ENCODE measurements at regions not wholly inside any gene's neighbourhood (a gene's known extent, or its start where the extent isn't known, plus 50 kb on each side); places are given as distances from the start of the nearest gene placed in this dataset.

- in situ Hi-C loops (cut with HindIII; ENCODE audit: extremely low pct_ligation_motif_present, low pct_unique_long_range_greater_than_20kb), result no loop called here
- CTCF ChIA-PET (ENCODE audit: low intra/inter-chr PET ratio, low total read pairs), result interaction anchor here (6.2 kb wide), 1 partner anchor 142 kb away, joined by 126 read pairs; no protein-coding TSS in a partner anchor
- Histone ChIP-seq H3K36me3 (replicated peaks in 1 of 2; ENCODE audit: control insufficient read depth in 1 of 2, insufficient read depth in 2 of 2, low read length in 2 of 2) (no peaks in the 10 kb centered on the region), H3K4me3 (replicated peaks in 1 of 3; ENCODE audit: insufficient read depth in 1 of 3, low read depth in 2 of 3, low read length in 3 of 3) (no peak overlapping the region), H3K4me1 (ENCODE audit: insufficient read depth, low read length) (no peaks in the 10 kb centered on the region), H2AFZ (ENCODE audit: low read length) (no peak overlapping the region), H3K9me3 (ENCODE audit: low read length) (no peaks in the 10 kb centered on the region), H3K9ac (ENCODE audit: insufficient read depth, low read depth, low read length) (no peak overlapping the region), H3K27ac (ENCODE audit: extremely low read length, insufficient read depth, low read length) (no peak overlapping the region), H3K27me3 (ENCODE audit: control insufficient read depth in 1 of 2, insufficient read depth in 2 of 2, low read length in 2 of 2) (no peaks in the 10 kb centered on the region; a peak in 1 of 5 replicates), H3K79me2 (ENCODE audit: insufficient read depth, low read length) (no peaks in the 10 kb centered on the region), H4K20me1 (ENCODE audit: insufficient read depth, low read length) (no peaks in the 10 kb centered on the region), H3K4me2 (ENCODE audit: low read depth, low read length) (no peak overlapping the region)
- DNase-seq (ENCODE audit: low spot score) (no peak), FAIRE-seq (no peak), ATAC-seq (no peak)
- WGBS (ENCODE audit: low lambda C conversion rate), result 0% methylated on average over 6 of the region's 6 CpGs
- intact Hi-C loops (cut with micrococcal nuclease; ENCODE audit: unreplicated experiment), result no loop called here
- POLR2A ChIA-PET, result no interaction called here
- BruUV-seq (replicated peaks), result no TSS peak
- TF ChIP-seq AHR (CRISPR knock-in tag; IDR thresholded peaks at IDR 0.05) (no peak), ZNF441 (CRISPR knock-in tag; IDR thresholded peaks at IDR 0.05; ENCODE audit: borderline replicate concordance) (no peak), ZNF713 (CRISPR knock-in tag; IDR thresholded peaks at IDR 0.05) (no peak), ARNTL (CRISPR knock-in tag; IDR thresholded peaks at IDR 0.05) (no peak), ZNF292 (CRISPR knock-in tag; IDR thresholded peaks at IDR 0.05; ENCODE audit: borderline replicate concordance, low read depth) (no peak), ZNF318 (CRISPR knock-in tag; IDR thresholded peaks at IDR 0.05) (no peak), NONO (IDR thresholded peaks at IDR 0.05) (no peak), NONO (CRISPR knock-in tag; conservative IDR thresholded peaks at IDR 0.05) (no peak), RFX5 (IDR thresholded peaks at IDR 0.05; ENCODE audit: low read depth, low read length) (no peak), PLSCR1 (CRISPR knock-in tag; IDR thresholded peaks at IDR 0.05; ENCODE audit: borderline replicate concordance) (no peak), EHMT2 (IDR thresholded peaks at IDR 0.05; ENCODE audit: borderline replicate concordance, low read depth, low read length) (no peak)
Measured at GRCh38 chr3:46080124-46080968, 53.1 kb upstream of the XCR1 start.

Data from HepG2 (cell line).